OCI-LY1 (cell line): ENCODE measurements at regions not wholly inside any gene's neighbourhood (a gene's known extent, or its start where the extent isn't known, plus 50 kb on each side); places are given as distances from the start of the nearest gene placed in this dataset.

Experiments
- H2AFZ ChIP-seq: fragments of 200-600 bp; sonication (generic), shearing (Covaris generic); 2 replicates; pipeline ENCODE4 v1.6.0; 2014; ENCODE audit warnings: antibody characterized with exemption, mild to moderate bottlenecking, low read length
- H3F3A ChIP-seq: fragments of 200-600 bp; sonication (generic), shearing (Covaris generic); 2 replicates; pipeline ENCODE4 v1.6.0; 2014; ENCODE audit warnings: mild to moderate bottlenecking, antibody characterized with exemption, low read length, moderate library complexity; ENCODE audit not compliant: insufficient read depth
- H3K27ac ChIP-seq: fragments of 200-600 bp; sonication (generic); 2 replicates; pipeline ENCODE4 v1.5.1; 2014; ENCODE audit warnings: low read length, mixed run types, mild to moderate bottlenecking, low read depth; ENCODE audit not compliant: poor library complexity, severe bottlenecking
- H3K27me3 ChIP-seq: fragments of 200-600 bp; sonication (generic); 2 replicates; pipeline ENCODE4 v1.6.0; 2014; ENCODE audit warnings: antibody characterized with exemption, mild to moderate bottlenecking, low read length, moderate library complexity; ENCODE audit not compliant: insufficient read depth
- H3K36me3 ChIP-seq: fragments of 200-600 bp; sonication (generic); 2 replicates; pipeline ENCODE4 v1.6.1; 2014; ENCODE audit warnings: mild to moderate bottlenecking, antibody characterized with exemption, low read length, moderate library complexity, mixed read lengths; ENCODE audit not compliant: insufficient read depth
- H3K4me1 ChIP-seq: fragments of 200-600 bp; sonication (generic); 2 replicates; pipeline ENCODE4 v1.5.1; 2014; ENCODE audit warnings: mild to moderate bottlenecking, low read length, moderate library complexity; ENCODE audit not compliant: insufficient read depth, severe bottlenecking
- H3K4me2 ChIP-seq: fragments of 200-600 bp; sonication (generic), shearing (Covaris generic); 2 replicates; pipeline ENCODE4 v1.6.1; 2014; ENCODE audit warnings: low read length
- H3K4me3 ChIP-seq: fragments of 200-600 bp; sonication (generic); 2 replicates; pipeline ENCODE4 v1.5.1; 2014; ENCODE audit warnings: low read length, low read depth, mild to moderate bottlenecking, mixed read lengths; ENCODE audit not compliant: poor library complexity, severe bottlenecking
- H3K79me2 ChIP-seq: fragments of 200-600 bp; shearing (Covaris generic); 2 replicates; pipeline ENCODE4 v1.6.1; 2016; ENCODE audit warnings: mixed run types, low read length, mixed read lengths; ENCODE audit not compliant: insufficient read depth
- H3K9ac ChIP-seq: fragments of 200-600 bp; sonication (generic), shearing (Covaris generic); 2 replicates; pipeline ENCODE4 v1.6.1; 2014; ENCODE audit warnings: mild to moderate bottlenecking, low read length, mixed read lengths
- H3K9me2 ChIP-seq: fragments of 200-600 bp; sonication (generic), shearing (Covaris generic); 2 replicates; pipeline ENCODE4 v1.6.1; 2014; ENCODE audit warnings: low read depth, mild to moderate bottlenecking, low read length, mixed read lengths
- H3K9me3 ChIP-seq: fragments of 200-600 bp; shearing (Covaris generic); 2 replicates; pipeline ENCODE4 v1.6.1; 2014; ENCODE audit warnings: low read length, mixed read lengths
- H4K20me1 ChIP-seq: fragments of 200-600 bp; sonication (generic), shearing (Covaris generic); 2 replicates; pipeline ENCODE4 v1.6.0; 2016; ENCODE audit warnings: mild to moderate bottlenecking, low read length; ENCODE audit not compliant: insufficient read depth
- EZH2 ChIP-seq: fragments of 200-600 bp; sonication (generic), shearing (Covaris generic); IDR thresholded peaks from 2 replicates; pipeline ENCODE4 v1.8.0; 2017; ENCODE audit warnings: borderline replicate concordance, mixed run types, mild to moderate bottlenecking, antibody characterized with exemption, low read length, moderate library complexity, mixed read lengths
- TF ChIP-seq, protein P1 (sequence below): fragments of 200-600 bp; sonication (generic), shearing (Covaris generic); IDR thresholded peaks from 2 replicates; pipeline ENCODE4 v1.5.1; 2017; ENCODE audit warnings: mild to moderate bottlenecking, antibody characterized with exemption, low read length, moderate library complexity, mixed read lengths

GRCh38 chr5:120788481-120788880 is 324.4 kb downstream of the PRR16 start:
- Histone ChIP-seq H3K27ac (no peak overlapping the region), H3K4me3 (no peak overlapping the region), H3K27me3 (no peaks in the 10 kb centered on the region), H3K4me1 (no peaks in the 10 kb centered on the region), H4K20me1 (no peaks in the 10 kb centered on the region), H3F3A (no peaks in the 10 kb centered on the region), H3K36me3 (no peaks in the 10 kb centered on the region), H3K9me3 (no peaks in the 10 kb centered on the region), H3K9me2 (no peaks in the 10 kb centered on the region), H3K9ac (no peak overlapping the region), H3K79me2 (no peaks in the 10 kb centered on the region), H2AFZ (no peak overlapping the region), H3K4me2 (no peak overlapping the region)
- no peak for TF ChIP-seq EZH2
- TF ChIP-seq, protein P1, sequence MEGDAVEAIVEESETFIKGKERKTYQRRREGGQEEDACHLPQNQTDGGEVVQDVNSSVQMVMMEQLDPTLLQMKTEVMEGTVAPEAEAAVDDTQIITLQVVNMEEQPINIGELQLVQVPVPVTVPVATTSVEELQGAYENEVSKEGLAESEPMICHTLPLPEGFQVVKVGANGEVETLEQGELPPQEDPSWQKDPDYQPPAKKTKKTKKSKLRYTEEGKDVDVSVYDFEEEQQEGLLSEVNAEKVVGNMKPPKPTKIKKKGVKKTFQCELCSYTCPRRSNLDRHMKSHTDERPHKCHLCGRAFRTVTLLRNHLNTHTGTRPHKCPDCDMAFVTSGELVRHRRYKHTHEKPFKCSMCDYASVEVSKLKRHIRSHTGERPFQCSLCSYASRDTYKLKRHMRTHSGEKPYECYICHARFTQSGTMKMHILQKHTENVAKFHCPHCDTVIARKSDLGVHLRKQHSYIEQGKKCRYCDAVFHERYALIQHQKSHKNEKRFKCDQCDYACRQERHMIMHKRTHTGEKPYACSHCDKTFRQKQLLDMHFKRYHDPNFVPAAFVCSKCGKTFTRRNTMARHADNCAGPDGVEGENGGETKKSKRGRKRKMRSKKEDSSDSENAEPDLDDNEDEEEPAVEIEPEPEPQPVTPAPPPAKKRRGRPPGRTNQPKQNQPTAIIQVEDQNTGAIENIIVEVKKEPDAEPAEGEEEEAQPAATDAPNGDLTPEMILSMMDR: no peak

- Histone ChIP-seq H3K4me1 (no peaks in the 10 kb centered on the region), H3F3A (no peaks in the 10 kb centered on the region), H3K9ac (no peak overlapping the region), H3K9me3 (no peaks in the 10 kb centered on the region), H3K79me2 (no peaks in the 10 kb centered on the region), H3K27ac (no peak overlapping the region), H3K36me3 (no peaks in the 10 kb centered on the region), H3K27me3 (no peaks in the 10 kb centered on the region), H4K20me1 (no peaks in the 10 kb centered on the region), H3K9me2 (no peaks in the 10 kb centered on the region), H2AFZ (no peak overlapping the region), H3K4me3 (no peak overlapping the region), H3K4me2 (no peak overlapping the region)
- TF ChIP-seq, protein P1: no peak
- no peak for TF ChIP-seq EZH2
Observed at GRCh38 chr5:120789918-120790317, 325.8 kb downstream of the PRR16 start.

GRCh38 chr5:120790339-120790738 is 326.2 kb downstream of the PRR16 start:
- no peaks in the 10 kb centered on the region for H4K20me1 ChIP-seq
- no peaks in the 10 kb centered on the region for H3K9me3 ChIP-seq
- H3K9ac ChIP-seq: no peak overlapping the region
- H3K4me3 ChIP-seq: no peak overlapping the region
- no peaks in the 10 kb centered on the region for H3K36me3 ChIP-seq
- H3K9me2 ChIP-seq: no peaks in the 10 kb centered on the region
- no peaks in the 10 kb centered on the region for H3F3A ChIP-seq
- H3K27me3 ChIP-seq: no peaks in the 10 kb centered on the region
- H3K4me1 ChIP-seq: no peaks in the 10 kb centered on the region
- H3K4me2 ChIP-seq: no peak overlapping the region
- TF ChIP-seq EZH2: no peak
- TF ChIP-seq, protein P1: no peak
- H3K79me2 ChIP-seq: no peaks in the 10 kb centered on the region
- no peak overlapping the region for H2AFZ ChIP-seq
- no peak overlapping the region for H3K27ac ChIP-seq
